Activated CD8-positive, alpha-beta memory T cell treated with anti-CD3 and anti-CD28 coated beads, Interleukin-2, amount 50 U/mL, for 1 hour (primary cell): ENCODE measurements at regions not wholly inside any gene's neighbourhood (a gene's known extent, or its start where the extent isn't known, plus 50 kb on each side); places are given as distances from the start of the nearest gene placed in this dataset.

Experiments used
- DNase-seq: peaks from one replicate; pipeline ENCODE4 v3.0.0-alpha.2; 2020; ENCODE audit errors: extremely low read depth

- DNase-seq: no peak
Observed at GRCh38 chr6:145018027-145018426, 717.3 kb downstream of the EPM2A start.

GRCh38 chr6:145020114-145020513, 715.2 kb downstream of the EPM2A start:
- DNase-seq: no peak

DNA sequence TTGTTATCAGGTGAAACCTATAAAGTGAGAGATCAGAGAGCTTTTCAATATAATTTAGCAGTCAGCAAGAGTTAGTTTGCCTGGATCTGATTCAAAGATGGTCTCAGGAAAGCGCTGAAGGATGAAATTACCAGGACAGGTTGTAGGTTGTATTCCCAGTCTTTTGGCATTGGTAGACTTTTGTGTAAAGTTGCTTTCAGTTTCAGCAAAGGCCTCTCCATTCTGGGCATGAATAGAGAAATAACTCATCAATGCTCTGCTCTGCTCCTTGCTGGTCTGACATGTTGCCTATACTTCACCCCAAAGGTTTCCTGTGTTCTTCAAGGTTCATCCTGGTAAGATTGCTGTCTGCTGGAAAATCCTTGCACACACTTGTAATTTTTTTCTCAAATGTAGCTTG, 714.8 kb downstream of the EPM2A start:
- DNase-seq: no peak

- DNase-seq: no peak
Observed at GRCh38 chr6:145022199-145022796, 713.0 kb downstream of the EPM2A start.

DNA sequence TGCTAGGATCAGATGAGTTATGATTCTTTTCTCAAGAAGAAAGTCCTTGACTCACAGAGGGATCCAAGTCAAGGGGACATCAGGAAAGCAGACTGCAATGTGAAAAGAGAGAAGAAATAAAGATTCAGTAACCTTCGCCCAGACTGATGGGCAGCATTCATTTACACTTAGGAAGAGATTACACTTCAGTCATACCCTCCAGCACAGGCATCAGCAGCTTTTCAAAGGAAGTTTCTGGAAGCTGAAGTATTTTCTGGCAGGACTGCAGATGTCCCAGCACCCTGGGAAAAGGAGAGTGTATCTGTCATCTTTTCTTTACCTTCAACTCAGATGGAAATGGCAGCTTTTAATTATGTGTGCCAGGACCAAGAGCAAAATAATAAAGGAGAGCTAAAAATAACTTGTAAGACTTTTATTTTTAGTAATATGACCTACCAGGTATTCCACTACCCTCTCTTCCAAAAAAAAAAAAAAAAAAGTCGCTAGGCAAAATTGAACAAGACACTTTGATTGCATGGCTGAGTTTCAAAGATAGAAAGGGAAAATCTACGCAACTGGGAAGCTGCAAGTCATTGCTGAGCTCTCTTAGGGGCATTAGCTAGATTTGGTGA, 712.1 kb downstream of the EPM2A start:
- no peak for DNase-seq

DNA sequence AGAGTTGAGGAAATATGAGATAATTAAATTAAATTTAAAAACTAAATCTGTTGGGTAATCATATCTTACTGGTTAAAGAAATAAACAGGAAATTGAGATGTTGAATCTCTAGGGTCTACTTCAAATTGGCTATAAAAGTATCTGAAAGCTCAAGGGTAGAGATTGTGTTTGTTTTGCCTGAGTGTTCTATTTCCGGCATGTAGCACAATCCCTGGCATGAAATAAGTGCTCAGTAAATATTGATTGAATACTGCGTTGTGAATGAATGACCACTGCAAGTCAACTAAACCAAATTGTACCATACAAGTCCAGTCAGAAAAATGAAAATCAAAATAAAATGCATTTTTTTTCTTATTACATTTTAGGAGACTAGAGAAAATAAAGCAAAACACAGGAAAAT, 709.8 kb downstream of the EPM2A start:
- no peak for DNase-seq

DNA sequence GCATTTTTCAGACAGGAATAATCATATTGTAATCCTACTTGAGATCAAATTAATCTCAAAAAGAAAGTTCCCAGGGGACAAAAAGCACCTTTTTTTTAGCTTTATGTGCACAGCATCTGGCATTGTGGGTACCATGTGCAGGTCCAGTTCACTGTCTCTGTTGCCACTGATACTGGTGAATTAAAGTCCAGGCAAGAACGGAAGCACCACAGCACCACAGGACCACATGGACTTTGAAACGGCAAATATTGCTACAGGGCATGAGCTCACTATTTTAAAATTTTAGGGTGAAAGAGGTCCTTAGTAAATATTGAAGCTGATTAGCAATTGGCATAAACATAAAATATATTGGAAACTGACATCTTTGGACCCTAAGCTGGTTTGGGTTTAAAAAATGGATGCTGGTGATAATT, 709.0 kb downstream of the EPM2A start:
- DNase-seq: no peak

- DNase-seq: no peak
Observed at GRCh38 chr6:145028144-145028818, 707.0 kb downstream of the EPM2A start.

- DNase-seq: no peak
Observed at GRCh38 chr6:145031001-145031400, 704.3 kb downstream of the EPM2A start.

DNA sequence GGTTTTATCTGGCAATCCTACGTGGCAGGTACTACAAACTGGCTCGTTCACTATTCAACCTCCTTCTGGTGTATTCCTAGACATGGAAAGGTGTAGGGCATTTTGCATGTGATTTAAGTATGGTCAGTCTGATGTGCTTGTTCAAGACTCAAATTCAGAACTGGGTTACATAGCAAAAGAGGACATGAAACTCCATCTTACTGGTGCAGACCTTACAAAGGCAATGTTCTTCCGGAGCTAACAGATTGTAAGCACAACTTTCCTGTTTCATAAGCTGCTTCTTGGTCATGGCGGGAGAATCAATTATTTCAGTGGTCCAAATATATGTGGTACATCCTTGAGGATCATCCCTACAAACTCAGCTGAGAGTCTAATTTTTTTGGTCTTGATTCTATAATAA, 703.4 kb downstream of the EPM2A start:
- DNase-seq: no peak

GRCh38 chr6:145032562-145033145, 702.7 kb downstream of the EPM2A start:
- DNase-seq: no peak

GRCh38 chr6:145034664-145035063, 700.7 kb downstream of the EPM2A start:
- DNase-seq: no peak

DNA sequence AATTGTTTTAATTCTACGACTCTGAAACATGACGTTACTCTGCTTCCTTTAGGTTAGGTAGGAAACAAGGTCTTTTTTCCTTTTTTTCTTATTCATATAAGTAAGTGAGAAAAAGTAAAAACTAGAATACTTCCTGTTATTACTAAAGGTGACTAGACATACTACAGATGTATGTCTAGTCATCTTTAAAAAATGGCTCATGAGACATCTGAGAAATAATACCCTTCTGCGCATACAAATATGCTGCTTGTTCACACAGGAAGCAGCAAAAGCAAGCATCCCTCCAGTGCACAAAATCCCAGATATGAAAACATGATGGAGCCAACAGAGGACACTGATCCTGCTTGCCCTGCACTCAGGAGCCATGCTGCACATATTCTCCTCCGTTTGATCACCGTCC, 699.1 kb downstream of the EPM2A start:
- DNase-seq: no peak

- no peak for DNase-seq
Observed at GRCh38 chr6:145036848-145037567, 698.3 kb downstream of the EPM2A start.

GRCh38 chr6:145042559-145042958, 692.8 kb downstream of the EPM2A start:
- no peak for DNase-seq

DNA sequence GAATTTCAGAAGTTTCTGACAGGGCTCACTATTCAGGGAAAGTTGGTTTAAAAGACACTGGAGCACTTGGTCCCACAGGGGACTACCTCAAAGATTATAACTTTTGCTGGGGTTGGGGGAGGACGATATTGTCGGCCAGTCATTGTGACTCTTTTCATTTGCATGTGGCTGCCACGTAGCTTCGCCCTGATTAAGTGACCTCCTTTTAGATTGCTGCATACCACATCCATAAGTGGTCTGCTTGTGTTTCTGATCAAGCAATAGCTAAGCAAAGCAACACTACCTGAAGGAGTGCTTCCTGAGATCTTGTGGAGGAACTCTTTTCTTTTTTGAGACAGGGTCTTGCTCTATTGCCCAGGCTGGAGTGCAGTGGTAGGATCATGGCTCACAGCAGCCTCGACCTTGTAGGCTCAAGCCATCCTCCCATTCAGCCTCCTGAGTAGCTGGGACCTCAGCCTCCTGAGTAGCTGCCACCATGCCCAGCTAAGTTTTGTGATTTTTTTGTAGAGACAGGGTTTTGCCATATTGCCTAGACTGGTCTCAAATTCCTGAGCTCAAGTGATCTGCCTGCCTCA, 691.3 kb downstream of the EPM2A start:
- no peak for DNase-seq

- no peak for DNase-seq
Observed at GRCh38 chr6:145044641-145045246, 690.6 kb downstream of the EPM2A start.

DNA sequence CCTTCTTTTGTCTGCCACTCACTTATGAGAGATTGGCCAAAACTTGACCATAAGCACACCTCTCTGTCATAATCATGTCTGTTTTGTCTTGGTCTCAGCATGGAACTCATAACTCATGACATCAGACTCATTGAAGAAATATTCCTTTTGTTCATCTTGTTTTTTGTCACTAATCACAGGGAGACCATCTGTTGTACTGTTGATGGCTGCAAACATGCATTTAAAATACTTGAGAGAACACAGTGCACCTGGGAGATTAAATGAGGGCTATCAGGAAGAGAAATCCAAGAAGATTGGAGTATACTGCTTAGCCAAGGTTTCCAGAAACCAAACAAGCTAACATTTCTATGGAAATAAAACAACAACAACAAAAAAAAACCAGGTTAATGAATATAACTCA, 689.7 kb downstream of the EPM2A start:
- DNase-seq: no peak

GRCh38 chr6:145047891-145048290, 687.4 kb downstream of the EPM2A start:
- no peak for DNase-seq

- no peak for DNase-seq
Observed at GRCh38 chr6:145051661-145052060, 683.7 kb downstream of the EPM2A start.

GRCh38 chr6:145055567-145055966, 679.8 kb downstream of the EPM2A start:
- no peak for DNase-seq

DNA sequence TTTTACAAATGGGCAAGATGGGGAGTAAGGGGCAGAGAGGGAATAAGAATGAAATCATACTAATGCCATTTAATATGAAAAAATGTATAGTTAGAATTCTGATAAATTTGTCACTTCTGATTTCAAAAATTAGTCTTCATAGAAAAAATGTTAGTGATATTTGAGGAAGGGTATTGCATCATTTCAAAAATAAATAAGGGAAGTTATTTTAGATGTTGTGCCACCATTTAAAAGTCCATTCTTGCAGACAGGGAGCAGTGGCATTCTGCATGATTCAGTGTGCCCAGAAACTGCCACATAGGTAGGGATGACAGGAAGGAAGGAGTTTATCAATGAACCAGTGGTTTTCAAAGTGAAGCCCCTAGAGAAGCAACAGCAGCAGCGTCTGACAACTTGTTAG, 674.6 kb downstream of the EPM2A start:
- DNase-seq: no peak
